Liver (tissue), 8 donors: ENCODE measurements at regions not wholly inside any gene's neighbourhood (a gene's known extent, or its start where the extent isn't known, plus 50 kb on each side); places are given as distances from the start of the nearest gene placed in this dataset.

ENCODE experiments used
- DNase-seq: peaks from one replicate; pipeline ENCODE4 v3.0.0-alpha.2; 2017; ENCODE audit warnings: low spot score
- H3K27ac ChIP-seq, 2 donors: one replicate each; pipeline ENCODE4 v1.7.0; 2013; ENCODE audit warnings: inconsistent platforms in 2 of 2, low read length in 2 of 2, control low read depth in 1 of 2, low read depth in 1 of 2, mild to moderate bottlenecking in 1 of 2
- H3K27me3 ChIP-seq, 4 donors: one replicate each; pipeline versions ENCODE4 v1.6.1 to v1.7.0; 2013; ENCODE audit warnings: low read length in 3 of 4, inconsistent platforms in 1 of 4, mild to moderate bottlenecking in 1 of 4, moderate library complexity in 1 of 4; ENCODE audit not compliant: control insufficient read depth in 4 of 4, insufficient read depth in 4 of 4
- H3K36me3 ChIP-seq, 4 donors: one replicate each; pipeline versions ENCODE4 v1.6.1 to v1.7.0; 2013; ENCODE audit warnings: low read length in 3 of 4, mild to moderate bottlenecking in 3 of 4, low read depth in 1 of 4, moderate library complexity in 1 of 4; ENCODE audit not compliant: control insufficient read depth in 4 of 4, insufficient read depth in 3 of 4
- H3K4me1 ChIP-seq, 4 donors: one replicate each; pipeline versions ENCODE4 v1.6.1 to v1.7.0; 2013; ENCODE audit warnings: low read length in 3 of 4, mild to moderate bottlenecking in 3 of 4, moderate library complexity in 1 of 4; ENCODE audit not compliant: control insufficient read depth in 4 of 4, insufficient read depth in 4 of 4
- H3K4me3 ChIP-seq, 3 donors: one replicate each; pipeline versions ENCODE4 v1.6.1 to v1.7.0; 2013; ENCODE audit warnings: low read length in 3 of 3, control low read depth in 1 of 3, low read depth in 1 of 3, mild to moderate bottlenecking in 1 of 3
- H3K9ac ChIP-seq, 2 donors: one replicate each; pipeline ENCODE4 v1.7.0; 2013; ENCODE audit warnings: low read length in 2 of 2, mild to moderate bottlenecking in 2 of 2, moderate library complexity in 2 of 2, control low read depth in 1 of 2, low read depth in 1 of 2
- H3K9me3 ChIP-seq, 4 donors: one replicate each; pipeline versions ENCODE4 v1.6.1 to v1.7.0; 2013; ENCODE audit warnings: low read length in 3 of 4; ENCODE audit not compliant: control insufficient read depth in 4 of 4
- ATF3 ChIP-seq: IDR thresholded peaks from 2 replicates; pipeline ENCODE4 v1.6.1; 2016; ENCODE audit warnings: antibody characterized with exemption
- CTCF ChIP-seq: fragments of 150-350 bp; IDR thresholded peaks from 2 replicates; pipeline ENCODE4 v1.5.1; 2017; ENCODE audit warnings: improper control_type of control experiment, low read depth, low read length; ENCODE audit not compliant: missing input control
- EGR1 ChIP-seq, 2 donors: IDR thresholded peaks; 2 replicates each; pipeline ENCODE4 v1.6.1; 2016 to 2018; ENCODE audit warnings: antibody characterized with exemption in 2 of 2, low read depth in 2 of 2
- FOXA1 ChIP-seq: IDR thresholded peaks from 2 replicates; pipeline ENCODE4 v1.6.1; 2016; ENCODE audit warnings: antibody characterized with exemption
- FOXA2 ChIP-seq: IDR thresholded peaks from 2 replicates; pipeline ENCODE4 v1.6.1; 2016; ENCODE audit warnings: antibody characterized with exemption
- GABPA ChIP-seq, 2 donors: IDR thresholded peaks in 1 of 2; conservative IDR thresholded peaks in 1 of 2; 2 replicates each; pipeline ENCODE4 v1.6.1; 2016; ENCODE audit warnings: antibody characterized with exemption in 2 of 2, mild to moderate bottlenecking in 1 of 2, moderate library complexity in 1 of 2
- HNF4G ChIP-seq: IDR thresholded peaks from 2 replicates; pipeline ENCODE4 v1.6.1; 2016; ENCODE audit warnings: antibody characterized with exemption
- MAX ChIP-seq: IDR thresholded peaks from 2 replicates; pipeline ENCODE4 v1.6.1; 2016; ENCODE audit warnings: antibody characterized with exemption
- NR2F2 ChIP-seq: IDR thresholded peaks from 2 replicates; pipeline ENCODE4 v1.6.1; 2016; ENCODE audit warnings: antibody characterized with exemption
- REST ChIP-seq: IDR thresholded peaks from 2 replicates; pipeline ENCODE4 v1.6.1; 2016; ENCODE audit warnings: antibody characterized with exemption, mild to moderate bottlenecking
- TAF1 ChIP-seq: conservative IDR thresholded peaks from 2 replicates; pipeline ENCODE4 v1.6.1; 2016; ENCODE audit warnings: antibody characterized with exemption, mild to moderate bottlenecking
- ZBTB33 ChIP-seq: IDR thresholded peaks from 2 replicates; pipeline ENCODE4 v1.6.1; 2016; ENCODE audit warnings: antibody characterized with exemption
- WGBS: extraction: QIAGEN DNeasy Blood & Tissue Kit; methylation state at CpG from one replicate; pipeline ENCODE4 v1.1.7; 2013; 5-methylcytosine and 5-hydroxymethylcytosine counted together
- donor health status: healthy.
- donor health status: healthy.
- donor health status: healthy.
- donor health status: healthy.
- donor health status: healthy.

- no peak for TF ChIP-seq CTCF
- TF ChIP-seq HNF4G, result no peak
These were observed 140.9 kb upstream of the NRBF2 start (continued) for GRCh38 chr10:62992145-62992721.

GRCh38 chr10:62990126-62990525, 143.0 kb upstream of the NRBF2 start:
- Histone ChIP-seq H3K36me3 (no peaks in the 10 kb centered on the region), H3K4me1 (no peaks in the 10 kb centered on the region), H3K27me3 (no peaks in the 10 kb centered on the region), H3K9ac (no peak overlapping the region), H3K27ac (no peak overlapping the region), H3K9me3 (no peaks in the 10 kb centered on the region), H3K4me3 (no peak overlapping the region)
- no peak for DNase-seq
- TF ChIP-seq ATF3 (no peak), NR2F2 (no peak), REST (no peak), FOXA1 (no peak), TAF1 (no peak), GABPA (IDR thresholded peaks at IDR 0.05 in 1 of 2, conservative IDR thresholded peaks at IDR 0.05 in 1 of 2) (no peak), EGR1 (IDR thresholded peaks at IDR 0.05; ENCODE audit: low read depth in 2 of 2) (no peak), MAX (no peak), FOXA2 (no peak), ZBTB33 (no peak)
- 67% methylated on average over 1 of the region's 1 CpG for WGBS
